Inflammatory macrophage treated with lipopolysaccharide for 1 hour (primary cell): ENCODE measurements at regions not wholly inside any gene's neighbourhood (a gene's known extent, or its start where the extent isn't known, plus 50 kb on each side); places are given as distances from the start of the nearest gene placed in this dataset.
A peak's percentile ranks its signal among the peaks of the same experiment; 100 is the strongest.
"Not testable (repeated sequence)": the region's sequence is repeated elsewhere in the genome, so short reads cannot be mapped to it uniquely, and the experiment has no call there.

Experiments
- DNase-seq, 2 donors: peaks; one replicate each; pipeline ENCODE4 v3.0.0-alpha.2; 2020 to 2022

DNA sequence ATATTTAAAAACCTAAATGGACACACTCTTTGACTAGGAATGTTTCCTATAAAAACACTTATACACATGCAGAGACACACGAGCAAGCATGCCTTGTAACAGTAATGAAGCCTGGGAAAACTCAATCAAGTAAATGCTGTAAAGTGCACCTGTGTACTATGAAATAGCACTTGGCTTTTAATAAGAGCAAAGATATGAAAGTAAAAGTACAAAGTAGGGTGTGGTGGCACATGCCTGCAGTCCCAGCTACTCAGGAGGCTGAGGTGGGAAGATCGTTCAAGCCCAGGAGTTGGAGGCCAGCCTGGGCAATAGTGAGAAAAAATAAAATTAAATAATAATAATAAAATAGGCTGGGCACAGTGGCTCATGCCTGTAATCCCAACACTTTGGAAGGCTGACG is 166.9 kb upstream of the GRK3 start:
- DNase-seq: no peak

DNA sequence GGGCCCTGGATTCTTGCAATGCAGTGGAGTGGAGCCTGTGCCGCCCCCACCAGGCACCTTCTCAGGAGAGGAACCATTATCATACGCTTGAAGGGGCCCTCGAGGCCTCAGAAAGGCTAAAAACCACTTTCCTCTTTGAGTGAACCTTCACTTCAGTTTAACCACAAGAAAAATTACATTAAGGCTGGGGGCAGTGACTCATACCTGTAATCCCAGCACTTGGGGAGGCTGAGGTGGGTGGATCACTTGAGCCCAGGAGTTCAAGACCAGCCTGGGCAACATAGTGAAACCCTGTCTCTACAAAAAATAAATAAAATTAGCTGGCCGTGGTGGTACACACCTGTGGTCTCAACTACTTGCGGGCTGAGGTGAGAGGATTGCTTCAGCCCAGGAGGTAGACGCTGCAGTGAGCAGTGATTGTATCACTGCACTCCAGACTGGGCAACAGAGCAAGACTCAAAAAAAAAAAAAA is 165.8 kb upstream of the GRK3 start:
- not testable (repeated sequence) for DNase-seq

GRCh38 chr22:25399649-25400151 is 164.8 kb upstream of the GRK3 start:
- DNase-seq: no peak

GRCh38 chr22:25402160-25402500 is 162.3 kb upstream of the GRK3 start:
- no peak for DNase-seq

DNA sequence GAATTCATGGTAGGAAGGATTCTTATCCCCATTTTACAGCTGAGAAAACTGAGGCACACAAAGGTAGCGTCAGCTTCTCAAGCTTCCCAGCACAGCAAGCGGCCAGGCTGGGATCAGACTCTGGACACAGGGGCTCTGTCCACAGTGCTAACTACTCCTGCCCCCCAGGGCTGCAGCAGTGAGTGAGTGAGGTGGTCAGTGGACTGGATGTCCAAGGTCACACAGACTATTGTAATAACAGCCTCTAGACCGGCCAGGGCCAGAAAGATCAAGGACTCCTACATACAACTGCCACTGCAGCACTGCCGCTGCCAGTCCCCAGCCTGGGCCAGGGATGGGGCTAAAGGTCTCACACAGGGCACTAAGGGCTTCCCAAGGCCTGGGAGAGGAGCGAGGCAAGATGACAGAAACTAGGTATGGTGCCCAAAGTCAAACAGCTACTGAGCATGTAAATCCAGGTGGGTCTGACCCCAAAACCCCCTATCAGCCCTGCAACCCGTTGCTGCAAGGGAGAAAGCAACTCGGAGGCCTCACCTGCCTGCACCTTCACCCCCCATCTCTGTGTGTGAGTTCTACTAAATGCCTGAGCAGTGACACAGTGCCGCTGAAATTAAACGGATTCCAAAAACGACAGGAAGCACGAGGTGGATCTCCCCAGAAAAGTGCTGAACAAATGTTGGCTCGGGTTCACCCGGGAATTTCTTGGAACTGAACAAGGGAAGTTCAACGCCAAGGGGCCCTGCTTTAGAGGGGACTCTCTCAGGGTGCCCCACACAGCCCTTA is 161.8 kb upstream of the GRK3 start:
- DNase-seq: no peak

GRCh38 chr22:25403284-25403810 is 161.1 kb upstream of the GRK3 start:
- DNase-seq: no peak

DNA sequence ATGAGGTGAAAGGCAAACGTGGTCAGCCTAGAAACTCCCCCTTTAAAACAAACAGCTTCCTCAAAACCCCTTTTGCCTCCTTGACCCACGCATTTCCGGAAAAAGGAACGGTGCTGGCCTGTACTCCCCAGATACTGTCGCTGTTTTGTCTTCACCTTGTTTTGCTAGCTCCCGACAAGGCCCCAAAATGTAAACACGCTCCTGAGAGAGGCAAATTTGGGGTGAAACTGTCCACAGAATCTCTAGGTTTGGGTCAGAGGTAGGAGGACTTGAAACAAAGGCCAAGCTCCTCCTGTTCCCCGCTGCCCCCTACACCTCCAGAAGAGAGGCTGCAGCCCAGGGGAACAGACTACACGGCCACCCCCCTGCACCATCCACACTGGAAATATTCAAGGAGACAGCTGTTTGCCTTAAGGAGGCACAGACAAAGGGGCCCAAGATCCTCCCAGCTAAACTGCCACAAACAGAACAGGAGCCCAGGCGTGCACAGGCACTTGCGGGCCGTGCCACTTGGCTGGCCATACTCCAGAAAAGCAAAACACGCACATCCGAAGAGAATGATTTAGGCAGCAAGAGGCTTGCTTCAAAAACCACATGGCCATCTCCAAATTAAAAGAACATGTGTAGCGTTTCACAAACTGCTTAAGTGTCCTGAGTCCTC is 160.5 kb upstream of the GRK3 start:
- peak; percentile 43 to 50 for DNase-seq

DNA sequence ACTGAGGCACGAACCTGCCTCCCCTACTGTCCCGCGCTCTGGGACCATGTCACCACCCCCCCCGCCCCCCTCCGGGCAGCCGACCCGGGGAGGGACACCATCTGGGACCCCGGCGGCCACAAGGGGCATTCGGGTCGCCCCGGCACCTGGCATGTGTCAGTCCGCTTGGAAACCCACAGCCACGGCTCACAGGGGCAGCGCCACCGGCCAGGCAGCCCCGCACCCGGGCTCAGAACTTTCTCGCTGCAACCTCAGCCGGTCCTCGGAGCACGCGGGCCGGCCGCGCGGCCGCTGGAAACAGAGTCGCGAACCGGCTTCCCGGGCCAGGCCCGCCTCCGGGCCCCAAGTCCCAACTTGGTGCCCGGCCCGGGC is 159.9 kb upstream of the GRK3 start:
- no peak for DNase-seq

DNA sequence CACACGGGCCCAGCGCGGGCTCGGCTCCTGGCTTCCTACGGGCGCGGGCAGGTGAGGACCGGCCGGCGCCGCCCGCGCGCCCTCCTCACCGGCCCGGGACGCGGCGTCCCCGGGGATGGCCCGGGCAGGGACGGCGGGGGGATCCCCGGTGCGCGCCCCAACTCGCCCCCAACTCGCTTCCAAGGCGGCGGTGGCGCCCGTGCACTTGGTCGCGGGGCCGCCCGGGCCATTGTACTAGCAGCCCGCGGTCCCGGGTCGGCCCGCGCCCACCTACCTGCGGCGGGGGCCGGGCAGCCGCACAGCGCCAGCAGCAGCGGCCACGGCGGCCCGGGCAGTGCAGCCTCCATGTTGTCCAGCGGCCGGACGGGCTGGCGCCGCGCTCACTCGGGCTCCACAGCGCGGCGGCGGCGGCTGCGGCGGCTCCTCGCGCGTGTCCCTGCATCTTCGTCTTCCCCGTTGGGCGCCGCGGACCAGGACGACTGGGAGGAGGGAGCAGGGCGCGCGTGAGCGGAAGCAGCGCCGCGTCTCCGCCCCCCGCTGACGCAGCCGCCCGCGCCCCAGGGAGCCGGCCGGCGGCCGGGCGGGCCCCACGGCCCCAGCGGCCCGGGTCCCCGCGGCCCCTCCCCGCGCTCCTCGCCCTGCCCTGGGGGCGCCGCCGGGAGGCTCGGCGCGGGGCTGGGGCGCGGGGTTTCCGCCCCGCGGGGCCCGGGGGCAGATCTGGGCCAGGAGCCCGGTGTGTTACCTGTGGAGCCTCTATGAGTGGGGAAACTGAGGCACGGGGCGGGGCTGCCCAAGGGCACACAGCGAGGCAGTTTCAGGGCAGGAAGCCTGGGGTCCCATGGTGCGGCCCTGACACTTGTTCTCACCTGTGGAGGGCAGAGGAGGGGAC is 159.3 kb upstream of the GRK3 start:
- peak; percentile 66 to 74 for DNase-seq

GRCh38 chr22:25405841-25406509 is 158.5 kb upstream of the GRK3 start:
- no peak for DNase-seq

GRCh38 chr22:25406510-25407210 is 157.8 kb upstream of the GRK3 start:
- peak in 1 of 2 donors; percentile 37 for DNase-seq

- DNase-seq: no peak
Measured at GRCh38 chr22:25407226-25407858, 157.1 kb upstream of the GRK3 start.

GRCh38 chr22:25407859-25408229 is 156.6 kb upstream of the GRK3 start:
- no peak for DNase-seq

DNA sequence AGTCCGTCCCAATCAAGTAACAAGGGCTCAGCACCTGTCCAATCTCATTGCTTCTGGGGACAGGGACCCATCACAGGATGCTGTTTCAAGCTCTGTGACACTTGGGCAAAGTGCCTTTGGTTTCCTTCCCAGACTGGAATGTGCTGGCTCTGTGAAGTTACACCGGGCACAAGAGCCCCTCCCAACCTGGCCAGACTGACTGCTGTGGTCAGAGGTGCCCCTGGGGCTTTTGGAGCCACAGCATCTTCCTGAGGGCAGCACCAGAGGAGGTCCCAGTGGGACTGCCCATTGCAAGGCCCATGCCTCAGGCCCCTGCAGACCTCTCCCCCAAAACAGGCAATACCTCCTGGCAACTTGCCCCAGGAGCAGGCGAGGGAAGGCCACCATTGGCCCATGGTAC is 155.2 kb upstream of the GRK3 start:
- DNase-seq: no peak

DNA sequence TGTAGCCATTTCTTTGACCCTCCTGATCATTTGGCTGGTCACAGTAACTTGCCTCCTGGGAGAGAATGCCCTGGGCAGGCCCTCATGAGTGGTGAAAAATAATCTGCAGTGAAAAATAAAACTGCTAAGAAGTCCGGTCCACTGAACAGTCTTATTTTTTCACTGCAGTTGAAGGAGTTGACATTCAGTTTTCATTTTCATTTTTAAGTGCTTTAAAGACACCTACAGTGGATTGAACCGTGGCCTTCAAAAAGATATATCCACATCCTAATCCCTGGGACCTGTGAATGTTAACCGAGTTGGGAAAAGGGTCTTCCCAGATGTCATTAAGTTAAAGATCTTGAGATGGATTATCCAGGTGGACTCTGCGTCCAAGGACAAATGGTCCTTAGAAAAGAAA is 153.6 kb upstream of the GRK3 start:
- no peak for DNase-seq

- DNase-seq: no peak
Measured at GRCh38 chr22:25413620-25414019, 150.9 kb upstream of the GRK3 start.

DNA sequence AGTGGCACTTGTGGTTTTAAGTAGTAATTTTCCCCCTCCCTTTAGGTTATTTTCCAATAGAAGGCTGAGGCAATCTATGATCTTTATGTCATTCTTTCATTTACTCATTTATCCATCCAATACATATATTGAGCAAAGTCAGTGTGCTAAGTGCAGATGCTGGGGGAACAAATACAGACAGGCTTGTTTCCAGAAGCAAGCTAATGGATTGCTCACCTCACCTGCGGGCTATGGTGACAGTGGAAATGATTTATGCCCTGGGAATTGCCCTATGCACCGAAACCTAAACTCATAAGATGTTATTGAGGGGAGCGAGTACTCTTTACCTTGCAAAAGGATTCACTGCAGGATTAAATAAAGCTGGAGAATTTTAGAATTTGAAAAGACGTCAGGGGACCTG is 148.7 kb upstream of the GRK3 start:
- not testable (repeated sequence) for DNase-seq

GRCh38 chr22:25417826-25418225 is 146.6 kb upstream of the GRK3 start:
- DNase-seq: not testable (repeated sequence)

GRCh38 chr22:25419247-25420113 is 145.0 kb upstream of the GRK3 start:
- DNase-seq: peak; percentile 95

GRCh38 chr22:25420114-25420441 is 144.4 kb upstream of the GRK3 start:
- not testable (repeated sequence) for DNase-seq
